Upper lobe of right lung (tissue), 1 donor: ENCODE measurements at regions not wholly inside any gene's neighbourhood (a gene's known extent, or its start where the extent isn't known, plus 50 kb on each side); places are given as distances from the start of the nearest gene placed in this dataset.
A peak's percentile ranks its signal among the peaks of the same experiment; 100 is the strongest.

Experiments used
- ATAC-seq: fragments of 200-7000 bp; cut with Tn5 transposase; one replicate; pipeline ENCODE4 v1.9.1; 2020; ENCODE audit warnings: mild to moderate bottlenecking, moderate library complexity
- DNase-seq: peaks from one replicate; pipeline ENCODE4 v3.0.0-alpha.2; 2020
- H3K27ac ChIP-seq: fragments of 200-600 bp; one replicate; pipeline ENCODE4 v1.8.0; 2022
- H3K27me3 ChIP-seq: fragments of 200-600 bp; one replicate; pipeline ENCODE4 v1.8.0; 2022; ENCODE audit warnings: mild to moderate bottlenecking
- H3K36me3 ChIP-seq: fragments of 200-600 bp; one replicate; pipeline ENCODE4 v1.8.0; 2022
- H3K4me1 ChIP-seq: fragments of 200-600 bp; one replicate; pipeline ENCODE4 v1.8.0; 2022
- H3K4me3 ChIP-seq: fragments of 200-600 bp; one replicate; pipeline ENCODE4 v1.8.0; 2022; ENCODE audit warnings: mild to moderate bottlenecking
- H3K9me3 ChIP-seq: fragments of 200-600 bp; one replicate; pipeline ENCODE4 v1.8.0; 2022
- CTCF ChIP-seq: fragments of 200-600 bp; IDR thresholded peaks from one replicate; pipeline ENCODE4 v1.8.0; 2022; ENCODE audit warnings: antibody characterized with exemption
- intact Hi-C: fragments of 100-400 bp; cut with DNase I; formaldehyde crosslinking; loops from one replicate; pipeline ENCODE4 v1.11.0; 2022
- donor health status: DM: no; HTN: yes; CAD: no; lungs with severe emphysema.

- Histone ChIP-seq H3K36me3 (no peaks in the 10 kb centered on the region), H3K4me3 (no peak overlapping the region), H3K4me1 (no peaks in the 10 kb centered on the region), H3K27ac (no peak overlapping the region), H3K27me3 (no peaks in the 10 kb centered on the region), H3K9me3 (no peaks in the 10 kb centered on the region)
- DNase-seq (peak; percentile 65), ATAC-seq (peak; percentile 92)
- intact Hi-C loops: no loop called here
- peak; percentile 82 for TF ChIP-seq CTCF
These were observed 56.3 kb upstream of the MDFIC start for GRCh38 chr7:114865564-114865963.
